ENCODE measurements at regions not wholly inside any gene's neighbourhood (a gene's known extent, or its start where the extent isn't known, plus 50 kb on each side); places are given as distances from the start of the nearest gene placed in this dataset.

GRCh38 chr12:92365333-92365732 is 219.7 kb upstream of the BTG1 start:
- H3K4me3 Mint-ChIP-seq (ENCODE audit: unreplicated experiment), result no peak overlapping the region
- intact Hi-C loops (cut with micrococcal nuclease), result no loop called here

GRCh38 chr12:92363295-92364146 is 217.9 kb upstream of the BTG1 start:
- ChIA-PET CTCF (interaction anchor here (0.5 to 1.2 kb wide), 3 partner anchors 15 to 200 kb away, joined by 3 to 6 read pairs (median 3); no protein-coding TSS in a partner anchor), POLR2A (interaction anchor here (1.0 kb wide), 1 partner anchor 114 kb away, joined by 3 read pairs; no protein-coding TSS in a partner anchor)
- no TSS peak for BruUV-seq (replicated peaks)
- no peaks in the 10 kb centered on the region for H3K27me3 Mint-ChIP-seq (ENCODE audit: insufficient read depth, unreplicated experiment)
- DNase-seq (ENCODE audit: unreplicated experiment), result no peak
- TF ChIP-seq CTCF (IDR thresholded peaks at IDR 0.05; ENCODE audit: unreplicated experiment), result no peak
- H3K9me3 Mint-ChIP-seq (ENCODE audit: unreplicated experiment), result no peaks in the 10 kb centered on the region
- H3K4me3 Mint-ChIP-seq (ENCODE audit: unreplicated experiment), result no peak overlapping the region
- H3K27ac Mint-ChIP-seq (ENCODE audit: low read depth, unreplicated experiment), result no peak overlapping the region
- H3K4me1 Mint-ChIP-seq (ENCODE audit: insufficient read depth, unreplicated experiment), result no peaks in the 10 kb centered on the region
- H3K36me3 Mint-ChIP-seq (ENCODE audit: insufficient read depth, unreplicated experiment), result no peaks in the 10 kb centered on the region
- intact Hi-C loops (cut with micrococcal nuclease), result no loop called here

More at GRCh38 chr12:92365333-92365732, 219.7 kb upstream of the BTG1 start:
- ChIA-PET POLR2A (no interaction called here), CTCF (no interaction called here)
- no peaks in the 10 kb centered on the region for H3K36me3 Mint-ChIP-seq (ENCODE audit: insufficient read depth, unreplicated experiment)
- no TSS peak for BruUV-seq (replicated peaks)
- H3K27ac Mint-ChIP-seq (ENCODE audit: low read depth, unreplicated experiment), result no peak overlapping the region
- H3K4me1 Mint-ChIP-seq (ENCODE audit: insufficient read depth, unreplicated experiment), result peaks cover 15% of the 10 kb centered on the region
- no peak for DNase-seq (ENCODE audit: unreplicated experiment)
- no peak for TF ChIP-seq CTCF (IDR thresholded peaks at IDR 0.05; ENCODE audit: unreplicated experiment)
- no peaks in the 10 kb centered on the region for H3K9me3 Mint-ChIP-seq (ENCODE audit: unreplicated experiment)
- H3K27me3 Mint-ChIP-seq (ENCODE audit: insufficient read depth, unreplicated experiment), result no peaks in the 10 kb centered on the region

GRCh38 chr12:92362785-92363184 is 217.1 kb upstream of the BTG1 start:
- CTCF ChIA-PET, result interaction anchor here (1.2 kb wide), 1 partner anchor 16 kb away, joined by 6 read pairs; no protein-coding TSS in a partner anchor
- no peaks in the 10 kb centered on the region for H3K9me3 Mint-ChIP-seq (ENCODE audit: unreplicated experiment)
- no TSS peak for BruUV-seq (replicated peaks)
- H3K36me3 Mint-ChIP-seq (ENCODE audit: insufficient read depth, unreplicated experiment), result no peaks in the 10 kb centered on the region
- POLR2A ChIA-PET, result interaction anchor here (1.0 kb wide), 1 partner anchor 114 kb away, joined by 3 read pairs; no protein-coding TSS in a partner anchor
- no peaks in the 10 kb centered on the region for H3K4me1 Mint-ChIP-seq (ENCODE audit: insufficient read depth, unreplicated experiment)
- no peaks in the 10 kb centered on the region for H3K27me3 Mint-ChIP-seq (ENCODE audit: insufficient read depth, unreplicated experiment)
- intact Hi-C loops (cut with micrococcal nuclease), result no loop called here
- H3K4me3 Mint-ChIP-seq (ENCODE audit: unreplicated experiment), result no peak overlapping the region
- no peak for TF ChIP-seq CTCF (IDR thresholded peaks at IDR 0.05; ENCODE audit: unreplicated experiment)
- DNase-seq (ENCODE audit: unreplicated experiment), result no peak
- H3K27ac Mint-ChIP-seq (ENCODE audit: low read depth, unreplicated experiment), result no peak overlapping the region

- H3K27me3 Mint-ChIP-seq (ENCODE audit: insufficient read depth, unreplicated experiment), result no peaks in the 10 kb centered on the region
- ChIA-PET CTCF (no interaction called here), POLR2A (interaction anchor here (1.0 kb wide), 1 partner anchor 109 kb away, joined by 4 read pairs; no protein-coding TSS in a partner anchor)
- no peaks in the 10 kb centered on the region for H3K36me3 Mint-ChIP-seq (ENCODE audit: insufficient read depth, unreplicated experiment)
- BruUV-seq (replicated peaks), result no TSS peak
- no peak for TF ChIP-seq CTCF (IDR thresholded peaks at IDR 0.05; ENCODE audit: unreplicated experiment)
- no peaks in the 10 kb centered on the region for H3K4me1 Mint-ChIP-seq (ENCODE audit: insufficient read depth, unreplicated experiment)
- H3K9me3 Mint-ChIP-seq (ENCODE audit: unreplicated experiment), result no peaks in the 10 kb centered on the region
- no peak overlapping the region for H3K4me3 Mint-ChIP-seq (ENCODE audit: unreplicated experiment)
- DNase-seq (ENCODE audit: unreplicated experiment), result no peak
- intact Hi-C loops (cut with micrococcal nuclease), result no loop called here
- H3K27ac Mint-ChIP-seq (ENCODE audit: low read depth, unreplicated experiment), result no peak overlapping the region
Observed at GRCh38 chr12:92362126-92362525, 216.5 kb upstream of the BTG1 start.

Measured in MCF 10A (cell line).